ENCODE measurements at regions not wholly inside any gene's neighbourhood (a gene's known extent, or its start where the extent isn't known, plus 50 kb on each side); places are given as distances from the start of the nearest gene placed in this dataset.

GRCh38 chr22:33110562-33111163 lies 52.5 kb upstream of the SYN3 start:
- TF ChIP-seq CTCF (optimal IDR thresholded peaks at IDR 0.05 in 1 of 3, IDR thresholded peaks at IDR 0.05 in 1 of 3, conservative IDR thresholded peaks at IDR 0.05 in 1 of 3; ENCODE audit: extremely low read depth in 1 of 3, insufficient read depth in 2 of 3, low read length in 3 of 3) (no peak), EZH2 (IDR thresholded peaks at IDR 0.05; ENCODE audit: low read length) (no peak)

All from keratinocyte (primary cell).